Stimulated activated CD4-positive, alpha-beta T cell treated with anti-CD3 and anti-CD28 coated beads, Interleukin-12 subunit alpha, Interleukin-12 subunit beta, amount 100 ng/mL, for 48 hours (primary cell): ENCODE measurements at regions not wholly inside any gene's neighbourhood (a gene's known extent, or its start where the extent isn't known, plus 50 kb on each side); places are given as distances from the start of the nearest gene placed in this dataset.

Experiments
- DNase-seq, 3 donors: peaks; one replicate each; pipeline ENCODE4 v3.0.0-alpha.2; 2020; ENCODE audit warnings: low read depth in 2 of 3, low spot score in 1 of 3

DNA sequence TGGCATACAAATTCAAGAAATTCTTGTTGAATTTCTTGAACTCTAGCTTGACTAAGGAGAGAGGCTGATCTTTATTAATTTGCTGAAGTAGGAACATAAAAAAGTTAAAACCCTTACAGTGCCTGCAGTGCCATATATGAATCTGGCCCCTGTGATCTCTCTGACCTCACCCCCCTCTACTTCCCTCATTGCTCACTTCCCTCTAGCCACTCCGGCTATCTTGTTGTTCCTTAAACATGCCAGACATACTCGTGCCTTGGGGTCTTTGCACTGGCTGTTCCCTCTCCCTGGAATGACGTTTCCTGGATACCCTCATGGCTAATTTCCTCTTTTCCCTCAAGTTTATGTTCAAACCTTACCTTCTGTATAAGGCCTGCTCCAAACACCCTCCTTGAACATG is 246.3 kb upstream of the SIX2 start:
- DNase-seq = no peak

DNA sequence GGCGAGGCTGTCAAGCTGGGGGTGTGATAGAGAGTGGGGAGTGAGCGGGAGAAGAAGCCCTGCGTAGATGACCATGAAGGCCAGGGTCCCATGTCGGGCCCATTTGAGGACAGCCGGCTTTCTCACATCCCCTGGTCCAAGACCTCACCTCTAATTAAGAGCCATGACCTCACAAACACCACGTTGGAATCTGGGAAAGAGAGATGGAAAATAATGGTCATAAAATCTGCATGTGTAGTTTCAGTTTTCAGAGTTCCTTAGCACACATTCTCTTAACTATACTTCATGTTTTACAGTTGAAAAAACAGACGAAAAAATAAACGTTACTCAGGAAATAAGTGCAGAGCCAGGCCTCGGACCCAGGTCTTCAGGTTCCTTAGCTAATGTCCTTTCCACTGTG is 244.8 kb upstream of the SIX2 start:
- no peak for DNase-seq

DNA sequence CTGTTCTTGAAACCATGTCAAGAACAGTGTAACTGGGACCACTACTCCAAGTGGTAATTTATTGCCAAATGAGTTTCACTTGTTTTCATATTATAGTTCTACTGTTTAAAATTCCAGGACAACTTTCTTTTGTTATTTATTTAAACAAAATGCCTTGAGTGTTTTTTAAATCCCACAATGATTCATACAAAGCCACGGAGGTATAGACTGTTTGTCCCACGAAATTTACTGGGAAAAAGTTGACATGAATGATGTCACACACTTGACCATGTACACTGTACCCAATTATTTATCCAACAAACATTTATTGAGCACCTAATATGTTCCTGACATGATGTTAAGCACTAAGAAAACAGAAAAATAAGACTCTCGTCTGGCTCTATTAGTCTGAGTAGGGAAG is 243.9 kb upstream of the SIX2 start:
- no peak for DNase-seq

DNA sequence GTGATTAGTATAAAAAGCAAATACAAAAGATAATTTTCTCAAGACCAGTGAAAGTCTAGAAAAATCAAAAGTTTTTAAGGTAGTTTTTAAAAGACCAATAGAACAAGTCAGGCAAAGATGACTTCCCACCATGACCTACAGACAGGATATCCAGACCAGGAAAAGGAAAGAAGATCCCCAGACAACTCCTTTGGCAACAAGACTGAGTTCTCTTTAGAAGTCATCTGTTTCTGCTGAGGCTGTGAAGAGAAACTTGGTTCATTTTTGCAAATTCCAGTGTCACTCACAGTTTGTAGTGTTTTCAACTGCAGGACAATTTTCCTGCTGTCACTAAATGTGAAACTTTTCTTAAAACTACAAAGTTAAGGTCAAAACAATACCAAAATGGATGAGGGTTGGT is 240.9 kb upstream of the SIX2 start:
- no peak for DNase-seq

DNA sequence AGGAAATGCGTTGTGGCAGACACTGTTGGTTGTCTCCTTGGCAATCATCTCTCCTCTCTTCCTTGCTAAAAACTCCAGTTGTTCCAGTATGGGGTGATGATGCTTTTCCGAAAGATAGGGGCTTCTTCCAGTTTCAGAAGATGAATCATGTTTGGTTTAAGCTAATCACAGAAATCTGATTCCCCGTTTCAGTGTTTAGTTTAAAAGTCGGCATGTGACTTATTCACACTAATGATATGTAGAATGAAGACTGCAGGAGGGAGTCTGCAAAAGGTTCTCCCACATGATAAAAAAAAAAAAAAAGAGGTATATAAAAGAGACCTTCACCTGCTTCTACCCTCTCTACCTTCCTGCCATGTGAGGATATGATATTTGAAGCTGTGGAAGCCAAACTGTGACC is 239.0 kb upstream of the SIX2 start:
- no peak for DNase-seq

DNA sequence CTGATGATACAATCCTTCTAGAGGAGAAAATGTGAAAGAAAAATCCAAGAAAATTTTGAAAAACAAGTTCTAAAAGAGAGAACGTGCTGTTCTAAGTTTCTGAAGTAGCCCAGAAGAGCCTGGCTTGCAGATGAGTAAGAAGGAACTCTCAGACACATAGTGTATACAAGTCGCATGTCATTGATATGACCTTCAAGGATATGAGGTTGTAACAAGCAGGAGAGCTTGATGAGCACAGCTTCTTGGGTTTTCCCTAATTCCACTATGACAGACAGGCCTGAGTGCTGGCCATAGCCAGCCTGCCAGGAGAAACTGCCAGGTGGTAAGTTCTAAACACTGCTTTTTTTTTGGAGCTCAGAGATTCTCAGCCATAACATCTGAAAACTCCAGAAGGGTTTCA is 235.7 kb upstream of the SIX2 start:
- DNase-seq = no peak

DNA sequence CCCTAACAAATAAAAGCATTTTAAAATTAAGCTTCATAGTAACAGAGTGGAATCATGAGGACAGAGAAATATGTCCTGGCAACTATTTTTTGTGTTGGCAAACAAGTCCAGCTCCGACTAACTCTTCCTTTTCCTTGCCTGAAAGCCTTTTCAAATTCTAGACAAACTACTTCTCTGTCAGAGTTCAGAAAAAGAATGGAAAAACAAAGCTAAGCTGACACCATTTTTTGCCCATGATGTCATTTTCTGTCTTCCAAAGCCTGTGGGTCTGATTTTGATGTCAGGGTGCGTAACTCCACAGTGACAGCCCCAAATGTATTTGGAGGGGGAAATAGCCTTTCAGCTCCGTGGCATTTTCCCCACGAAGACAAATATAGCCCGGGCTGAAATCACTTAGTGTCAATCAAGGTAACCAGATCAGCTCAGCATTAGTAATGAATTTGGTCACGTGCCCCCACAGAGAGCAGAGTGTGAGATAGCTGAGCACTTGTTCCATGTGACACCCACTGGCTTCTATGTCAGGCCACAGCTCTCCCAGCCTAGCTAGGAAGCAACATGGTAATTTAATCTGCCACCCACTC is 233.0 kb upstream of the SIX2 start:
- DNase-seq = no peak

DNA sequence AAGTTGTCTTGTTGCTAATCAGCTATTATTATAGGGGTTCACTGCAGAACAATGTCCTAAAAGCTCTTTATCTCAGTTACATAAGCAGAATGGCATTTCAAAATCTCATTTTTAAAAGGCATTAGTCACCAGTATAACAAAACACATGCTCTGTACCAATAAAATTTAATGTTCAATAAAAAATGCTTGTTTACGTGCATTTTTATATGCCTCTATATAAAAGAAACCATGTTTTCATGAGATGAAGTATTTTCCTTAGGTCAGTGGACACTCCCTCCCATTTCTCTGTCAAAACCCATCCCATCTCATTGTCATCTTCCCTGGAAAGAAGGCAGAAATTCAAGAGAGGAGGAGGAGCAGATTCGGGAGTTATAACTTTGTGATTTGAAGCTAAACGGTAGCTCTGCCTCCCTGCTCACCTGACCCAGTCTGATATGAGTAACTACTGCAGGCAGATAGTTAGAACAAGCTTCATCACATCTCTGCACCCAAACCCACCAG is 231.9 kb upstream of the SIX2 start:
- no peak for DNase-seq

DNA sequence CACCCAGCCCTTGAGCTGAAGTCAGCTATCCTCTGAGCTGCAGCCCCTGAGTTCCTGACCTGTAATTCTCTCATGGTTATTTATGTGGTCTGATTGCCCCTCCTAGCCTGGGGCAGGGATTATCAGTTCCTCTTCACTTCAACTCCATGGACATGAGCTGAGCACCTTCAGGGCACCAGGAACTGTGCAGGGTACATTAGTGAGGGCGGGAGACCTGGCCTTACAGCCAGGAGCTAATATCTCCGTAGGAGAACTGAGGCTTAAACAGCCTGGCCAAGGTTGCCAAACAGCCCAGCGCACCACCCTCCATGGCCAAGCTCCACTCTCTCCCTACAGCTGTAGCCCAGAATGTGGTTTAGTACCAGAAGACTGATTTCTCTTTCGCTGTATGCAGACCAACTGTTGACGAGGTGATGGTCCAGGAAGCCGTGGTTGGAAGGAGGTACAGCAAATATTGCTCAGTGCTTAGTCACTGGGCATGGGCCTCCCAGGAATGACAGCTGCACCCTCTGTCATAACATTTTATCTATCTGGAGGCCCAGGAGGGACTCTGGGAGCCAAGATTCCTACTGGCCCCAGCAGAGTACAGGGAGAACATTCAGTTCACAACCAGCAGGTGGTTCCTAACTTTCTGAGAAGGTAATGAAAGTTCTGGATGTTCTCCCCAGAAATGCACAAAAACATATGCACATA is 228.7 kb upstream of the SIX2 start:
- peak; percentile 3 to 10 (median 4) for DNase-seq

DNA sequence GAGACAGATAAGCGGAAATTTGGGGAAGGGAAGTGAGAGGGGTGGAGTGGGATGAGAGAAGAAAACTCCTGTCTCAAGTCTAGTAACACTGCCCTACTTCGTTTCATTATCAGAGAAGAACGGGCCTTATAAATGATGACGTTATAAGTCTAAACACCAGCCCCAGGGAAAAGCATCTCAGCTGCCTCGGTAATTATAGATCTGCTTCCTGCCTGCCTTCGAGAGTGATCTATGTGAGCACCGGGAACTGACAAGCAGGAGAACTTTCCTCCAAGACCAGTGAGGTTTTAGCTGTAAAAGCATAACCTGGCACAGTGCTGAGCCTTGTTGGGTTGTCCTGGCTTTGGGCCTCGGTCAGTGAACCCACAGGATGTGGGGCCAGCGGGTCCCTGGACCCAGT is 227.9 kb upstream of the SIX2 start:
- DNase-seq = no peak

DNA sequence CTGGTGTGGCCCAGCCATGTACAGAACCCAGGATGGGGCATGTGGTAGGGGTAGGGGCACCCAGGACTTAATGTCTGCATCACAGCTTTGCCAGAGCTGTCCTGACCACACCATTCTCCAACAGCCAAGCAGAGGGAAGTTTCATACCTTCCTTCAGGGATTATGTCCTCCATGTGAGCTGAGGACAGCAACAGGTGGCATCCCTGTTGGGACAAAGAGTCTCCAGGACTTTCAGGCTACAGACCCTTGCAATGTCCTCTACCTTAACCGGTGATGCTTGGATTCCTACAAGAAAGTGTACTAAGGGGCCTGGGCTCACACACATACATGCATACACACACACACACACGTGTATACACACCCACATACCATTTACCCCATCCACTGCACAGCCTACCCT is 227.0 kb upstream of the SIX2 start:
- no peak for DNase-seq

DNA sequence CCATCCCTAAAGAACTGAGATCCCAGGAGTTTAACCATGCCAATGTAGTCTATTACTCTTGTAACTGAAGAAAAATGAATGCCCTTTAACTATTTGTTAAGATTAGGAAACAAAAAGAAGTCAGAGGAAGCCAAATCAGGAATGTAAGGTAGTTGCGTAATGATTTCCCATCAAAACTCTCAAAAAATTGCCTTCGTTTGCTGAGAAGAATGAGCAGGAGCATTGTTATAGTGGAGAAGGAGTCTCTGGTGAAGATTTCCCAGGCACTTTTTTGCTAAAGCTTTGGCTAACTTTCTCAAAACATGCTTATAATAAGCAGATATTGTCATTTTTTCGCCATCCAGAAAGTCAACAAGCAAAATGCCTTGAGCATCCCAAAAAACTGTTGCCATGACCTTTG is 224.0 kb upstream of the SIX2 start:
- DNase-seq = no peak

DNA sequence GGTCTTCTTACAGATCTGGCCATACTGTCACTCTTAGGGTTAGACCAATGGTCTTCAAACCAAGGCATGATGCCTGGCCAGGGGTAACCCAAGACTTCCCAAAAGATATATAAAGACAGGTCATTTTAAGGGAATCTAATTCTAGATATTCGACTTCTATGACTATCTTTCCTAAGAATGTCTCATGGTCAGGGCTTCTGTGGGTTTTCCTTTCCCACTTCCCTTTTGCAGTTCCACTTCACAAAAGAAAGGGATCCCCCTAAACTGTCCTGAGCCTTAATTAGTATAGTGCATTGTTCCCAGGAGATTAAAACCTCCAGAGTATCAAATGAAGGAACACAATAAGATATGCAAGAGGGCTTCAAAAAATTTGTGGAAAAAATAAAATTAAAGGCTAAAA is 223.6 kb upstream of the SIX2 start:
- DNase-seq = no peak

DNA sequence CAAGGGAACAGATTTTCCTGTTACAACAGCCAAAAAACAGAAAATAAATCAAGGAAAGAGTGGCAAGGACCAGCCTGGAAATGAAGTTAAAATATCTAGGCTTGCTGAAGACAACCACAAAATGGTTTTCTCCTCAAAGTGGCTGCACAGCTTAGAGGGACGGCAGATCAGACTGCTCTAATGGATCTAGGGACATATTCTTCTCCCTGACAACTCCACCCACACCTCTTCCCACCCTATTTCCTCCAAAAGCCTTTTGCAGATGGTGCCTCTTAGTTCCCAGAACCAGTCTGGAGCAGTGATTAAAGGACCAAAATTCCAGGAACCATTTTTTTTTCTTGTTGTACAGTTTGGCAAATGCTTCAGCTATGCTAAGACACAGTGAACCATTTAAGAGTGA is 220.2 kb upstream of the SIX2 start:
- DNase-seq = no peak

DNA sequence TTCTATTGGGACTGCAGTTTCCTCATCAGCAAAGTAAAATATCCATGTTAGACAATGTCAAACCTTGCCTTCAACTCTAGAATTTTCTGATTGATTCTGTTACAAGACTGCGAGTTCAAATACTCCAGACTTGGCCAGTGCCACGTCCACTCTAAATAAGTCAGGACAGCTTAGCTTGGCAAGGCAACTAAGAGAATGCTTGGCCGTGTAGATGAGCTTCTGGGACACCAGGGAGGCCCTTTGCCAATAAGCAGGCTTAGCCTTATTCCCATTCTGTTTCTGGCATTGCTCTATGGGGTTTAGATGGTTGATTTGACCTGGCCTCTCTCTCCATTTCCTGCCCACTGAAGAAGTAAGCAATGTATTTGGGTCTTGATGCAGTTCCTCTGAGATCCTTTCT is 218.1 kb upstream of the SIX2 start:
- no peak for DNase-seq

DNA sequence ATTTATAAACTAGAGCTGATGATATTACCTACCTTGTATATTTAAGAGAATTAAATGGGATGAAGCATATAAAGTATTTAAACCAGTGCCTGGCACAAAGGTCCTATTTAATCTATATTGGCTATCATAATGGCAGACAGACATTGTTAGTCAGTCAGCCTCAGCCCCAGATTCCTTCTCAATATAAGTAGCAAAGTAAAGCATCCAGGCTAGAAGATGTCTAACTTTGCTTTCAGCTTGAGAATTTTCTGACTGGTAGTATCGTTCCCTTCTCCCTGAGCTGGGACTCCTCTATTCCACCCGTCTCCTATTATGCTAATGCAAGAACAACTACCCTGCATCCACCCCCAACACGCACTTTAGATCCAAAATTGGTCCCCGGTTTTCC is 215.7 kb upstream of the SIX2 start:
- no peak for DNase-seq

DNA sequence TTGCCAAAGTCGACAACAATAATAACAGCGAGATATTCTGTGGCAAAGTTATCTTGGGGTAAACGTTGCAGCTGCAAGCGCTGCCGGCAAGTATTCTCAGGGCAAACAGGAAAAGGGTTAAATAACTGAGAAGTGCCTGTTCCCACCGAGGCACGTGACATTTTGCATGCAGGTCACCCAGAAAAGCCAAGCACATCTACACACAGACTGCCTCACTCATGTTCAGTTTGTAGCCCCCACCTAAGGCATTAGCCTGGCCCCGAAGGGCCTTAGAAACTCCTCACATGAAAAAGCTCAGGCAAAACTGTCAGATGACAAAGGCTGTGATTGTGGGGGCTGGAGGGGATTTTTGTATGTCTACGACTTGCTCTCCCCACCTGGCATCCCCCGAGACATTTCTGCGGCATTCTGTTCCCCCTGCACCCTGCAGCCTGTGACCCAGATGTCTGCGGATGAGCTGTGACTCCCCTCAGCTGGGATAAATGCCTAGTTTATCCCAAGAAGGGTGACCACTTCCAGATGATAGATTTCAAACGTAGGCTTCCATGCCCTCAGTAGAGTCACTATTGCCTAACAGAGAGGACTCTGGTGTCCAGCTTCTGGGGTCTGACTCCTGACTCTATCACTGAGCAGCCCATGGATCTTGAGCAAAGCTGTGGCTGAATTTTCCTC is 215.2 kb upstream of the SIX2 start:
- DNase-seq = no peak

DNA sequence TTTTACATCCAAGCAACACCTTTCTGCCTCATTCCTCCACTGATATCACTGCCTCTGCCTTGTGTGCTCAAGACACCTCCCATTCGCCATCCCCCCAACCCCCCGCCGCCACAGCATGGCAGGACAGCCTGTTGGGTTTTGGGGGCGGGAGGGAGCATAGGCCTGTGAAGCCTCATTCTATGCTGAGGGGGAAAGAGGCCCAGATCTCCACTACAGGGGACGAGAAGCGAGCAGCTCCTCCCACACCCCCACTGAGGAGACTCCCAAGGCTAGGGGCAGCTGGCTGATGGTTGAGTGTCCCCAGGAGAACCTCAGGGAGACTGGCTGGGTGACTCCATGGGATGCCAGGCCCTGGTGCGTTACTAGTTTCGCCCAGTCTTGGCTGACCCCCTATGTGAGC is 214.3 kb upstream of the SIX2 start:
- no peak for DNase-seq

DNA sequence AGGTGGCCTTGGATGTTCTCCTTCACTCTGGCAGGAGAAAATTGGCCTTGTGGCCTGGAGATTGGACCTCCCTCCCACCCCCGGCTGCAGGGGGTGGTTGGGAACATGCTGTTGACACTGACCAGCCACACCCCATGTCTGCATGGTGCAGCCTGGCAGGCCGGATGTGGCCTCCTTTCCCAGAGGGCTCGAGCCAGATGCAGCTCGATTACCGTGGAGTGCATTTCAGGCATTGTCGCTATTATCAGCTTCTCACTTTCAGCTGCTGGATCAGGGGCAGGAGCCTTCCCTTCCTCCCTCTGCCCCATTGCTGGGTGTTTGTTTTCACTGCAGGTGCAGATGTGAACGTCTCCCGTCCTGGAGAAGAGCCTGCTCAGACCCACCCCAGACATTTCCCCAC is 211.0 kb upstream of the SIX2 start:
- DNase-seq = no peak

DNA sequence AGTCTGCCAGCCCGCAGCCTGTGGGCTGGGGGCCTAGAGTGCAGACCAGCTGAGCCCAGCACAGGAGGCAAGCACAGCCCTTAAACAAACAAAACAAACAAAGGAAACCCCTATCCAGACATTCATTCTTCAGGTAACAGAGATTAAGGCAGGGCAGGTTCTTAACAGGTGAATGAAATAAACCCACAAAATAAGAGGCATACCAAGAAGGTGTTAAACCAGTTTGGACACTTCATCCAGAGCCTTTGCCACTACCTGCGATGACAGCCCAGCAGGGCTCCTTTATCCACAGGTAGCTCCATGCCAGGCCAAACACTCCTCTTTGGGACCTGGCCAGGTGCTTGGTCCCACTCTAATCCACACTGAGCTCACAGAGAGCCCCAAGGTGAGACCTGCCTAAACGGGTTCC is 209.7 kb upstream of the SIX2 start:
- DNase-seq = no peak

DNA sequence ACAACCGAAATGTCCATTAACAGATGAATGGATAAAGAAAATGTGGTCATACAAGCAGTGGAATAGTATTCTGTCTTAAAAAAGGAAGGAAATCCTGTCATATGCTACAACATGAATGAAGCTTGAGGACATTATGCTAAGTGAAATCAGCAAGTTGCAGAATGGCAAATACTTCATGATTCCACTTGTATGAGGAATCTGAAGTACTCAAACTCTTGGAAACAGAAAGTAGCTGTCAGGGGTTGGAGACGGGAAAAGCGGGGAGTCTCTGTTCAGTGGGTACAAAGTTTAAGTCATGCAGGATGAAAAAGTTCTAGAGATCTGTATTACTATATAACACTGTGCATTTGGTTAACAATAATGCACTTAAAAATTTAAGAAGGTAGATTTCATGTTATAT is 209.0 kb upstream of the SIX2 start:
- no peak for DNase-seq

DNA sequence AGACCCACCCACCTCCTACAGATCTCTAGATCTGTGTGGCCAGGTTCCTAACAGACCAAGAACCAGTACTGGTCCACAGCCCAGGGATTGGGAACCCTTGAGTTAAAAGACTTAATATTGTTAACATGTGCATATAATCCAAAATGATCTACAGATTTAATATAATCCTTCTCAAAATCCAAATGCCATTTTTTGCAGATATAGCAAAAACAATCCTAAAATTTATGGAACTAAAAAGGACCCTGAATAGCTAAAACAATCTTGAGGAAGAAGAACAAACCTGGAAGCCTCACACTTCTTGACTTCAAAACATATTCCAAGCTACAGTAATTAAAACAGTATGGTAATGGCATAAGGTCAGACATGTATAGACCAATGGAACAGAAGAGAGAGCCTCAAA is 206.9 kb upstream of the SIX2 start:
- no peak for DNase-seq

DNA sequence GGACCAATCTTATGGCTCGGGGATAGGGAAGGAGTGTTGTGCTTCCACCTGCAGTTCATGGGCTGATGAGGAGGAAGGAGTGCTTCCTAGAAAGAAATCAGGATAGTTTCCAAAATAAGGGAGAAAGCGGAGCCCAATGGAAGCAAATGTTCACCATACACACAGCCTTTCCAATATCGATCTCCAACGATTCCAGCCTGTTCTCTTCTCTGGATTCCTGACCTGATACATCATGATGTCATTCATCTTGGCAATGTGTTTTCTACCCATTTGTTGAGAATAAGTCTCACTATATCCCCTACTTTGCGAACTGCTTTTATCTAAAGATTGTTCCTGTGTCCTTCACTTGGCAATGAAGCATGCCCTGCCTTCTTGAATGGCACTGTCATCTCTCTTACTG is 205.3 kb upstream of the SIX2 start:
- DNase-seq = no peak
